ENCODE measurements at regions not wholly inside any gene's neighbourhood (a gene's known extent, or its start where the extent isn't known, plus 50 kb on each side); places are given as distances from the start of the nearest gene placed in this dataset.

DNA sequence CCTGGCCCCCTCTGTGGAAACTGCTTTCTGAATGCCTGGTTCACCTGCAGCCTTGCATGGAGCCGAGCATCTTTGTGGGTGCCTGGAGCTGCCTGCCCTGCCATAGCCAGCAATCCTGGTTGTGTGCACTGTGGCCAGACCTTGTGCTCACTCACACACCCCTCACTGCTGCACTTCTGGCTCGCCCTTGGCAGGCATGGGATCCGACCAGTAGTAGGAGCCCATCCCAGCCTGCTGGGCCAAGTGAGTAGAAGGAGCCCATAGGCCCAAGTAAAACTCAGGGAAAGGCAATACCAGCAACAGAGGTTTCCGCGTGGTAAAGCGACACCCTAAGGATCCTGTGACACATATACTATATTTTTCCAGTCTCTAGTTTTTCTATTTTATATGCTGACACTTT lies 270.0 kb upstream of the NAV3 start:
- DNase-seq, result no peak

DNA sequence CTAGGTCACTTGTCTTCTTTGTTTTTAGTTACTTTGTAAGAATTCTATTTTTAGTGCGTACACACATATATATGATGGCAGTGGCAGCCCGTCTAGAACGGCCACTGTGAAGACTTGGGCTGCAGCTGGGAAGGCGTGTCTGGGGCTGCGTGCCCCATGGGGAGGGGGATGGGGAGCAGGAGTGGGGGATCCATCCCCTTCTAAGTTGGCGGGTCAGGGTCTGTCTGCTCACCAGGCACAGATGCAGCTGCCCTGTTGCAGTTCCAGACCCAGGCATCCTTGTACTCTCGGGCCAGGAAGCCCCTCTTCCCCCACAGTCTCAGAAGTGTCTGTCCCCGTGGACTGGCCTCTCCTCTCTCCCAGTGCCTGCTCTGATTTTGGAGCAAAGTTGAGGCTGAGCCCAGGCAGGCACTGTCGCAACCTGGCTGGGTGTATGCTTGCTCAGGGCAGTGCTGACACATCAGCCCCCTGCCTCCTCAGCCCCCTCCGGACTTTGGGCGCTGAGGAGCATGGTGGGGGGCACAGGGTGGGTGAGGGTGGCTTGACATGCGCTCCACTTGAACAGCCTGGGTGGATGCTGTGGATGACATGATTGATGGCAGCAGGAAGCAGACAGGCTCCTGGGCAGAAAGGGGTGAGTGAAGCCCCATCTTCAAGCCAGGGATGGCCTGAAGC lies 271.2 kb upstream of the NAV3 start:
- DNase-seq, result no peak

DNA sequence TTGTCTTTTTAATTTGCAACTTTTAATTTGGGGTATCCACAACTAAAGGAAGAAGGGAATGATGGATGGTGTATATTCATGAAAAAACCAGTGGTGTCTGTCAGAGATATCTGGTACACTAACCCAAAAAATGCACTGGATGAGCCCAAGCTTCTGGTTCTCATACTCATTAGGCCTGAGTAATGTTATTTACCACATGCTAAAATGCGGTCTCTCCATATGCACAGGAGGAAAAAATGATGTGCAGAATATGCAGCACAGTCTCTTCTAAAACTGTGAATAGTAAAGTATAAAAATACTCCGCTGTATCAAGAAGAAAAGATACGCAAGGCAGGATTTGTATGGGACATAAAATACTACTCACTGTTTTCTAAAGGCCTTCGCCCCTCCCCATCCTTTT lies 275.6 kb upstream of the NAV3 start:
- DNase-seq, result no peak

DNA sequence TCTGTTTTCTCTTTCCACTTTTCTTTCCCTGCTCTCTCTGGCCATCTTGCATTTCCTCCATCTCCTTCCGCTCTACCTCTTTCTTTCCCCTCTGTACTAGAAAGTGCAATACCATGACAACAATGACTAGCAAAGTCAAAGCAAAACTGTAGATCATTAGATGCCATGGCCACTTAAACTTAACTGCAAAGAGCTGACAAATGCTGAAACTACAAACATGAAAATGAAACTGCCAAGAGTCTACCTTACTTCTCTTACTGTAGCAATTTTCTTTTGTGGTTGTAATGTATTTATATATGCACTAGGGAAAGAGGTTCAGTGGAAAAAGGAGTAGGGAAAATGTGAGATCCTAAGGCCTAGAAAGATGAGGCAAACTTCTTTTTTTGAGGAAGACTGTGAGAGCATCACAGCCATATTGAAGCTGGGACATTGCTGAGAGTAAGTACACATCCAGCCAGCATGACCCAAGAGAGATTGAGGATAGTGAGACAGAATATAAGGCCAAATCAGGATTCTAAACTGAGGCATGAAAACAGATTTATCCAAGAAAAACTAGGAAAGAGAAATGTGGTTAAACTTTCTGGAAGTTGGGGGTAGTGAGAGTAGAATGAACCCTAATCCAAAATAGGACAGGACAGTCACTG lies 276.6 kb upstream of the NAV3 start:
- no peak for DNase-seq

DNA sequence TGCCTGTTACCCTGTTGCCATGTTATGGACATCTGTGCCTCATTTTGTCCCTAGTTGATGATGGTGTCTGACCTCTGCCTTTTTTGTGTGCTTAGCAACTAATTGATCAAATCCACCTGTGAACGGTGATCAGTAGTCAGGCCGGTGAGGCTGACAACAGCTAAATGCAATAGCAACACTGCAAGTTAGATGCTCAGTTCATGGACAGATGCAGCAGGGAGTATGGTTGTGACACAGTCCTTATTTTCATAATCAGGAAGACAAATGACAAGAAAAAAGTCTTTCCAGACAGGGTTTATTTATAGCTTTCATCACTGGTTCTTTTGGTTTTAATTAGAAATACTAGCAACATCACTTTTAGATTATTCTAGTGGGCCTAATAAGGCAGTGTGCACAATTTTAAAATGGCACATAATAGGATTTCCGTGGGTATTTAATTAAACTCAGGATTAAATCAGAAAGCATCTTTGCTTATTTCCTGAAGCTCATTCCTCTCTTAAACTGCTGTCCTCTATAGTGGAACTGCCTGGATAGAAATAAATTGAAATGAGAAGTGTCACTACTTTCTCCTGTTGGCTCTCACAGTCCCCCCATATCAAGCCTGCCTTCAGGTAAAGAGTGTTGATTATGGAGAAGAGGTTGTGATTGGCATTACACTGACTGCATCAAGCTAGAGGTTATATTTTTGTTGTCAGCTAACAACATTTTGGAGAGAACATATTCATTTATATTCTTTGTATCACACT lies 281.1 kb upstream of the NAV3 start:
- DNase-seq, result no peak

DNA sequence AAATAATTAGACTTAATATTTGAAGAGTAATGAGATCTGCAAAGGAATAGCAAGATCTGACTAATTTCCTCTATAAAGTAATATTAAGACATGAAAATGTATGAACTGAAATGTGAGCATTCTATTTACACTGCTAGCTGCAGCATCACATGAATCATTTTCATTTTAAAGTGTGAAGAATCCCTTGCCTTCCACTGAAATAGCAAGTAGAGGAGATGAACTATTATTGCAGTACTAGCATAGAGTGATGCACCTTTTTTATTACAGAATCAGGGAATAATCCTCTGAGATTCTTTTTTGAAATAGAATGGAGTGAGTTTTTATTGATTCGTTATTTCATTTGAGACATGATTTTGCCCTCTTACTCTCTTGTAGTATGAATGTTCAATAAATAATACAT lies 281.9 kb upstream of the NAV3 start:
- no peak for DNase-seq

DNA sequence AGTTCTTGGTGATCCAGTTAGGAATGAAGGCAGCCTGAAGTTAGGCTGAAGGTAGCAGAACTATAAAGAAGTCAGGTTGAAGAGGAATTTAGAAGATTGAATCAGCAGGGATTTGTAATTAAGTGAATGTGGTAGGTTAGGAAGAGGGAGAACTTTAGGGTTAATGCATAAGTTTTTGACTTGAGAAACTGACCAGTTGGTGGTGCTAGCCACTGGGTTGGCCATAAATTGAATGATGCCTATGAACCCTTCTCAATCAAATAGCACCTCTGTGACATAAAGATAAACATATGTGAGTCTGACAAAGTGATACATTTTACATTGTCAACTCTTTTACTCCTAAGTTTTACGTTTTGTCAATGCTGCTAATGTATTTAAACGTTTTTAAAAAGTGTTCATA lies 290.6 kb upstream of the NAV3 start:
- no peak for DNase-seq

DNA sequence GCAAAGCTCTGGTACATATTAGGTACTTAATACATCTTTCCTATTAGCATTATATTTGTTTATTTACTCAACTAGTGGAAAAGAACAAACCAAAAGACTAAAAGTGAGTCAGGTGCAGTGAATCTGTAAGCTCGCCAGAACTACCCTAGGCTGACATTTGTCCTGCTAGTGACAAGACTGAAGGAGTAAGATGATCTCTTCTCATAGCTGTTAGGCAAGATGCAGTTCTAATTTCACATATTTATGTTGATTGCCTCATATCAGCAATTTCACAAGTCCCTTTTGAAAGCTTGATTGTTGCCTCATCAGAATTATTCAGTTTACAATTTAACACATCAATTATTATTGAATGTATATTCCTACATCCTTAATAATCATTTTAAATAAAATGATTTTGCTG lies 293.0 kb upstream of the NAV3 start:
- no peak for DNase-seq

DNA sequence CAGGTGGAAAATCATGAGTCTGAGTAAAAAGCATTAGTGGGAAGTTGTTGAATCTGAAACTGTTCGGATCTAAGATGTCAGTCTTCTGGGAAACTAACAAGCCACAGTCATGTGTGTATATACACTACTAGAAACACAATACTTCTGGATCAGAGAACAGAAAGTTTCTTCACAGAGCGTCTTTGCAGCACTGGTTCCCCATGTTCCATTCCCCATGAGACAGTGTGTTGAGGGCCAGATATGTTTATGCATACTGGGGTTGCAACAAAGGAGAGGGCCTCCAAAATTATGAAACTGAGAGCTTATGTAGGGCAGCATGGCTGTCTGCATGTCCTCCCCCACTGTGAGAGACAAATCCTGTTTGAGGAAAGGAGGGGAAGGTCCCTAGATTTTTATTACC lies 295.0 kb upstream of the NAV3 start:
- DNase-seq, result no peak

DNA sequence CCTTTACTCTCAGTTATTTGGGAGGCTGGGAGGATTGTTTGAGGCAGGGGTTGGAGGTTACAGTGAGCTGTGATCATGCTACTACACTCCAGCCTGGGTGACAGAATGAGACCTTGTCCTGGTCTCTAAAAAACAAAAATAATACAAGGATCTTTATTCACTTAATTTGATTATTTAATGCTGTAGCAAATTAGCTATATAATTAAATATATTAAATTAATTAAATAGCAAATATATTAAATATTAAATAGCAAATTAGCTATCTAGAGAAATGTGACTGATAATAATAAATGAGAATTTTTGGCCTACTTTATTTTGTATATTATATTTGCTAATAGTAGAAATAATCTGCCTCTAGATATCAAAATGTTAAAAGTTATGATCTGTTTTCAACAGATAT lies 298.8 kb upstream of the NAV3 start:
- no peak for DNase-seq

DNA sequence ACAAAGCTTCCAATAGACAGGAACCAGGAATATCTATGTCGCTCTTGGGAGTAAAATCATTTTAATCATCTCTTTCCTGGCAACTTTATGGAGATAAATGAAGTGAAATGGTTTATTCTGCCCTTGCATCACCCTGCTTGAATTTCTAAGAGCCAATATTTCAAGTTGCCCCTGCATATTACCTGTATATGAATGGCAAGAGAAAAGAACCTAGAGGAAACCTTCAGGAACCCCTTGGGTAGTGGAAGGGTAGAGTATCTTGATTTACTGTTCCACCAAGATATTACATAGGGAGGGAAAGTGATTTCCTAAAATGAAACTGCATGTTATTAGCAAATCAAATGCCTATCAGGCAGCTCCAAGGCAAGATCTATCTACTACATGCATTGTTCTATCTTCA lies 308.4 kb upstream of the NAV3 start:
- no peak for DNase-seq

DNA sequence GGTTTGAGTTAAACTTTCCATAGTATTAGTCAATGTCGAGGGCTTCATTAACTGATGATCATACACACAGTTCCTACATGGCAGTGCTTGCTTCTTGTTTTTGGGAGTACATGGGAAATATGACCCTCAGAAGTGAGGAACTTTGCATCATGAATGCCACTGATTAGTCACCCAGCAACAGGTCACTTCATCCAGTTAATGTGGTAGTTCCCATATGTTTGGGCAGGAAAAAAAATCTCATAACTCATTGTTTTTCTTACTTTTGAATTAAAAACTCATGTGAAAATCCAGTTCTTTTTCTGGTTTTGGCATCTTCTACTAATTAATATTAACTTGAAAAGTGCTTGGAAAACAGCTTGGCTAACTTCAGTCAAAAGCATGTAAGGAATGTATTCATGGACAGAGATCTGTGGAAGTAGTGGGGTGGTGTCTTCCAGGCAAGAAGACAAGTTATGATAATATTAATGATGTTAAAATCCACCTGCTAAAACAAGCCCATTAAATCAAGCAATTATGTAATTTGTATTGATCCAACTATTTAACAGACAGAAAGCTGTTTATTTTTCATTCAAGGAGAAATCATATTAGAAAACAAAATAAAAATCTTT lies 309.1 kb upstream of the NAV3 start:
- no peak for DNase-seq

DNA sequence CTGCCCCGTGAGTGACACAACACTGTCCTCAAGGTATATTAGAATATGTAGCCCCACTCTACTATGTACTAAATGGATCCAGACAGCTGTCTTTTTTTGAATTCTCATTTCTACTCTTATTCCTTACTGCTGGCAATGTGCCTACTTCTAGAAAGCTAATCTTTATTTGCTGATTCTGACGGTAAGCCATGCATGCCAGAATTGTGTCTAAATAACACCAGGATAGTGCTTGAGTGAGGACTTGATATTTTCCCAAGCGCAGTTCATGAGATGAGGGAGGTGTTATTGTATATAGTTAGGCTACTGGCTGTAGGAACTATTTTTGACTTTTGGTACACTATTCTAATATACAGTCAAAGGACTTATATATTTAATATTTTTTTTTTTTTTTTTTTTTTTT lies 316.2 kb upstream of the NAV3 start:
- DNase-seq, result no peak

DNA sequence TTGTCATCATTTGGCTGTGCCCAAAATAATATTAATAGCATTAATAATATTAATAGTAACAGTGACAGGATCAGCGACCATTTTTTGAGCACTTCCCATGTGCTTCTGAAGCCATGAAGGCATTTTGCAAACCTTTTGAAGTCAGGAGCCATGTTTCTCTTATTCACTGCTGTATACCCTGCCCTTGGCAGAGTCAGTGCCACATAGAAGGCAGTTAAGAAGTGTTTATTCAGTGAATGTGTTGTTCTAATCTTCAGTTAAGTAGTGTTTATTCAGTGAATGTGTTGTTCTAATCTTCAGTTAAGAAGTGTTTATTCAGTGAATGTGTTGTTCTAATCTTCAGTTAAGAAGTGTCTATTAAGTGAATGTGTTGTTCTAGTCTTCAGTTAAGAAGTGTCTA lies 319.7 kb upstream of the NAV3 start:
- DNase-seq, result no peak

DNA sequence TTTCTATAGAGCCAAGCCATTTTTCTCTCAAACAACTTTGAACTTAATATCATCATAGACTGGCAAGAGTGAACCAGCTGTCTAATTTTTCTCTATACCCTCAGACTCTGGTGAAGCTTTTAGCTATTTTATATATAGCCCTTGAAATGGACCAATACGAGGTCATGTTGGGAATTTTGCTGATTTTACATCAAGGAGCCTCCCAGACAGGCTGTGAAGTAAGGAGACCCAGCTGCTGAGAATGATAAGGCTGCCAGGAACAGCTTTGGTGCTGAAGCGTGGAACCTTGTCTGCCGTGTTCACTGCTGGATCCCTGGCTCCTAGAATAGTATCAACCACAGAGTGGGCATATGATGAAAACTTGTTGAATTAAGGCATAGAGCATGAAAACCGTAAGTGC lies 326.2 kb upstream of the NAV3 start:
- DNase-seq, result no peak

DNA sequence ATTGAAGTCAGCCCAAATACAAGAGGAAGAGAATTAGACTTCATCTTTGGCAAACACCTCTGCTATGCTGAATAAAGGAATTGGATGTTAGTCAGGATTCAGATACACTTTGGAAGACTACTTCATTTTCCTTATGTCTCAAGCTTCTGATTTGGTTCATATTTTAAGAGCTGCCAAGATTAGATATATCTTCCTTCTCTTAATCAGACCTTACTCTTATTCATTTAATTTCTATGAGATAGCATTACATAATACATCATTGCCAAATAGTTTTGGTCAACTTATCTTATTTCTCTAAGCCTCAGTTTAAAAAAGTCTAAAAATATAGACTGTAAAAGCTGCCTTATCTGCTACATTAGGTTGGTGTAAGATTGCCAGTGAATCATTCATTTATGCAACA lies 330.6 kb upstream of the NAV3 start:
- DNase-seq, result no peak

DNA sequence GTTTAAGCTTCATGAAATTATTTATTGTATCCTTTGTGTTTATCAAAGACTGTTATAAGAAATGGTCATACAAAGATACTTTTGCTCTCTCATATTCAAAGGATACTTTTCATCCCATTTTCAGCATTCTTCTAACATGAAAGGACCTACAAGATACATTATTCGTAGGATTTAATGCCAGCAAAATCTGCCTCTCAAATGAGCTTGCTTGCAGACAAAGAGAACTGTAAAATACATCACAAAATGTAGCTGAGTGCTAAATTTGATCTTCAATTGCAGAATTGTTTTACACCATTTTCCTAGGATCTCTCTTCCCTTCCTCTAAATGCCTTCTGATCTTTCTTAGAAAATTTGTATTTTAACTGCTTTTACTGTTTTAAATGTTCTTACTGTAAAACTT lies 333.0 kb upstream of the NAV3 start:
- no peak for DNase-seq

DNA sequence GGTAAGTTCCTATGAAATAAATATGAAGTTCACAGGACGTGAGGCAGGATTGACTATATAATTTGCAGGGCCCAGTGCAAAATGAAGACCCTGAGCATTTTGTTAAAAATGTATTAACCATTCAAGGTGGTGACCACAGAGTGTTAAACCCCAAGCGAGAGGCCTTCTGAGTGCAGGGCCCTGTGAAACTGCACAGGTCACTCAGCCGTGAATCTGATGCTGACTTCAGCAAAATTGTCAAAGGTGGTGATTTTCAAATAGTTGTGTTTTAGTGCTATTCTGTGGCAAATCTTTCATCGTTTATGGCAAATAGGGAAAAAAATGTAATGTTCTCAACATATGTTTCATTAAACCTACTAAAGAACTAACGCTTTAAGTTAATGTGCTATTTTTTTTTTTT lies 334.0 kb upstream of the NAV3 start:
- DNase-seq, result no peak

DNA sequence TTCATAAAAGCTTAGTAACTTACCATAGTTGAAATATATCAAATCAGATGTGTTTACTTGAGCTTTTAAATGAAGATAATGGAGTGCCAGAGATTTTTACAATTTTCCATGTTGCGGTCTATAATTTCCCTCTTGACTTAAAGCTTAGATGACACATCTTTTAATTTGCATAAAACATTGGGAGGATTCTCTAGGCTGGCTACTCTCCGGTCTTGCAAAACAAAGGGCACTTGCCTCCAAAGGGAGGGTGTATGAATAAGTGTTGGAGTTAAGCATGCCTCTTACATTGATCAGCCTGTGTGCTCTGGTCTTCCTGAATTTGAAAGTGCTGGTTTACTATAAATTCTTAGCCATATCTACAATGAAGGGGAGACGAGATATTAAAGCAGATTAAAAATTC lies 336.4 kb upstream of the NAV3 start:
- DNase-seq, result no peak

DNA sequence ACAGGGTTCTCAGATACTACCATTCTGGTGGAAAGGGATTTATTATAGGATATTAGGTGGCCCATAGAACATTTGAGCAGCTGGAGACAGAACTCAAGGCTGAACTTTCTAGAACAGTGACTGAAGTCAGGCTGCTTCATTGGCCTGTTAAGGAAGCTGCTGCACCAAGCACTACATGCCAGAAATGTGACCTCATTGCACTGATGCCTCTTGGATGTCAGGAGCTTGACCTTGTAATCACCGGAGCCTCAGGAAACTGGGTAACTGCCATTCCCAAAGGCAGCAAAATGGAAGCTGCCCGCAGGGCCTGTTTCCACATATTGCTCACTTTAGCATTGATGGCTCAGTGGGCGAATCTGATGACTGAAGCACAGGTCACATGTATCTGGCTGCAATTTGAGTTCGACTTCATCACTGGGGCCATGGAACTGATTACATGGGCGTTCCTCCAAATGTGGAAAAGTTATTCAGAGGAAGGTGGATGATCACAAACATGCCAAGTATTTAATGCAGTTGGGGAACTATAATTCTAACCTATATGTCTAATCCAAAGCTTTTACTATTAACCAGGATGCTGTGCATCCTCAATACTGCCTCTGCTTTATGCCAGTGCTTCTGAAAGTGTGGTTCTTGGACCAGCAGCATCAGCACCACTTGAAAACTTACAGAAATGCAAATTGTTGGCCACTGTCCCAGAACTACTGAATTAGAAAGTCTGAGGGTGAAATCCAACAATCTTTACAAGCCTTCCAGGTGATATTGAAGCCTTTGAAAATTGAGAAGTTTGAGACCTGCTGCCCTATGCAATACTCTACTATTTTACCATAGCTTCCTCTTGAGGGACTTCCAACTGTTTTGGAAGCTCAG lies 337.2 kb upstream of the NAV3 start:
- no peak for DNase-seq

DNA sequence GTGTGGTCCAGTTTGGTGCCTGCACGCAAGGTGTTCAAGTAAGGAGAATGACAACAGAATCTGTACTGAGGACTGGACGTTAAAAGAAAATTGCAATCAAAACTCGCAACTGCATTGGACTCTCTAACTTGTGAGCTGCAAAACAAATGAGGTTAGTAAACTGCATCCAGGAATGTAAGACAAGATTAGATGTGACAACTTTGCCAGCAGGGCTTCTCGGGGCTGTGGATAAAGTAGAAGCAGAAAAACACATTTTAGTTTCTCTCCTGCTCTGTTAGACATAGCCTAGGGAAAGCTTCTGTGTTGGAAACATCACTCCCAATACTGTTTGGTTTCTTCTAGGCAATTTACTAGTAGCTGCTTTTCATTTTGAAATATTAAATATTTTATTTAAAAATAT lies 338.2 kb upstream of the NAV3 start:
- DNase-seq, result no peak

DNA sequence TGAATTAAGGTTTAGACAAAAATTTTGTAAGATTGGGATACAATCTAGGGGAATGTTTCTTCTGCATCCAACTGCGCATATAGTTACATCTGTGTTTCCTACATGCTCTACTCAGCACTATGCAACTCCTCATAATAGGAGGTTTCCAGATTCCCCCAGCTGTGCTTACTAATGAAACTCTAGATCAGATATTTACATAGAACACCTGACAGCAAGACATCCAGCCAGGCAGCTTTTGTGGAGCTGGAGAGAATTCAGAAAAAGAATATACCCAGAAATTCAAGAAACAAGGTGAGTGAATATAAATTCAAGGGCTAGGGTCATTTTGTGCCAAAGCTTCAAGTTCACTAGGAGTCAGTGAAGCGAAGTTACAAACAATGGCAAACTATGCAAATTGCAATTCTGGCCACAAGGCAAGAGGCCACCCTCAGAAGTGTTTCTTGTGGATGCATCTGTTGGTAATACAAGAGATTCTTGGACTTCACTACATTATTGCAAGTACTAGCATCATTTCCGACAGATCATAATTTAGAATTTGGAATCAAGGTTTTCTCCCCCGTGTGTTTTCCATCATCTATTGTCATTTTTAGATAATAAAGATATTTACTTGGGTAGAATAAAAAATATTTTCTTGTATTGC lies 341.2 kb upstream of the NAV3 start:
- no peak for DNase-seq

Data from RPMI8226 (cell line).